SK-N-SH (cell line): ENCODE measurements at regions not wholly inside any gene's neighbourhood (a gene's known extent, or its start where the extent isn't known, plus 50 kb on each side); places are given as distances from the start of the nearest gene placed in this dataset.

Experiments used
- CTCF ChIA-PET: fragments of 300-600, 350-600 bp; formaldehyde crosslinking; extraction: SDS; loops from one replicate; lab custom pipeline; 2021; lab: Yijun Ruan, JAX
- POLR2A ChIA-PET: fragments of 350-600 bp; sonication (Branson Sonifier 250); formaldehyde crosslinking; extraction: SDS; loops from one replicate; lab custom pipeline; 2020; ENCODE audit warnings: antibody characterized with exemption, inconsistent platforms; lab: Yijun Ruan, JAX
- DNase-seq: peaks from one replicate; pipeline ENCODE4 v3.0.0; 2012
- H2AFZ ChIP-seq: fragments of 200-600 bp; sonication (generic); 2 replicates; pipeline ENCODE4 v1.8.1; 2016; ENCODE audit warnings: antibody characterized with exemption, mild to moderate bottlenecking, low read depth
- H3F3A ChIP-seq: fragments of 200-600 bp; sonication (generic); replicated peaks from 2 replicates; pipeline ENCODE3; 2016; ENCODE audit warnings: antibody characterized with exemption, mild to moderate bottlenecking; ENCODE audit not compliant: insufficient read depth
- H3K27ac ChIP-seq, 2 experiments: fragments of 200-500 bp in 1 of 2; fragments of 200-600 bp in 1 of 2; sonication (Bioruptor generic) in 1 of 2; sonication (generic), shearing (Covaris generic) in 1 of 2; 2 replicates each; pipeline versions ENCODE4 v1.5.1 to v1.6.1; 2014 to 2016; ENCODE audit warnings: low read depth in 2 of 2, inconsistent platforms in 1 of 2, low read length in 1 of 2, mild to moderate bottlenecking in 1 of 2, mixed read lengths in 1 of 2
- H3K27me3 ChIP-seq: fragments of 200-600 bp; sonication (generic), shearing (Covaris generic); 2 replicates; pipeline ENCODE4 v1.6.1; 2016; ENCODE audit warnings: mixed run types; ENCODE audit not compliant: insufficient read depth
- H3K36me3 ChIP-seq, 2 experiments: fragments of 200-500 bp in 1 of 2; fragments of 200-600 bp in 1 of 2; sonication (Bioruptor generic) in 1 of 2; sonication (generic) in 1 of 2; replicated peaks in 1 of 2; 2 replicates each; pipeline versions ENCODE3 to v1.5.1; 2014 to 2016; ENCODE audit warnings: low read length in 1 of 2, mild to moderate bottlenecking in 1 of 2; ENCODE audit not compliant: insufficient read depth in 2 of 2, control insufficient read depth in 1 of 2
- H3K4me1 ChIP-seq, 2 experiments: fragments of 200-500 bp in 1 of 2; fragments of 200-600 bp in 1 of 2; sonication (Bioruptor generic) in 1 of 2; sonication (generic), shearing (Covaris generic) in 1 of 2; 2 replicates each; pipeline versions ENCODE4 v1.5.1 to v1.6.1; 2014 to 2016; ENCODE audit warnings: low read depth in 1 of 2, low read length in 1 of 2, mixed run types in 1 of 2; ENCODE audit not compliant: insufficient read depth in 2 of 2, control insufficient read depth in 1 of 2
- H3K4me2 ChIP-seq: fragments of 200-600 bp; sonication (generic), shearing (Covaris generic); 2 replicates; pipeline ENCODE4 v1.6.1; 2017; ENCODE audit warnings: mixed run types
- H3K4me3 ChIP-seq, 2 experiments: fragments of 200-500 bp in 1 of 2; fragments of 200-600 bp in 1 of 2; sonication (Bioruptor generic) in 1 of 2; sonication (generic), shearing (Covaris generic) in 1 of 2; 2 replicates each; pipeline versions ENCODE4 v1.5.1 to v1.8.1; 2014 to 2016; ENCODE audit warnings: low read depth in 2 of 2, inconsistent platforms in 1 of 2, low read length in 1 of 2, mild to moderate bottlenecking in 1 of 2, mixed read lengths in 1 of 2, moderate library complexity in 1 of 2
- H3K79me2 ChIP-seq: fragments of 200-600 bp; sonication (generic); 2 replicates; pipeline ENCODE4 v1.8.1; 2017; ENCODE audit warnings: mild to moderate bottlenecking; ENCODE audit not compliant: insufficient read depth
- H3K9ac ChIP-seq: fragments of 200-600 bp; sonication (generic); 2 replicates; pipeline ENCODE4 v1.6.1; 2017; ENCODE audit warnings: mixed run types
- H3K9me2 ChIP-seq: fragments of 200-600 bp; sonication (generic); 2 replicates; pipeline ENCODE4 v1.6.1; 2017; ENCODE audit warnings: mixed run types
- H3K9me3 ChIP-seq: fragments of 200-600 bp; sonication (generic); 2 replicates; pipeline ENCODE4 v1.6.1; 2017; ENCODE audit warnings: mixed run types, mild to moderate bottlenecking, moderate library complexity
- H4K20me1 ChIP-seq: fragments of 200-600 bp; sonication (generic); 2 replicates; pipeline ENCODE4 v1.6.1; 2017; ENCODE audit warnings: mild to moderate bottlenecking, mixed run types; ENCODE audit not compliant: insufficient read depth
- CHD2 ChIP-seq: fragments of 150-350 bp; IDR thresholded peaks from 2 replicates; pipeline ENCODE4 v1.6.1; 2018; ENCODE audit warnings: low read length; ENCODE audit not compliant: partially characterized antibody
- EP300 ChIP-seq, 2 experiments: IDR thresholded peaks; 2 replicates each; pipeline versions ENCODE4 v1.4.0 to v1.6.1; 2012; ENCODE audit warnings: borderline replicate concordance in 1 of 2, low read depth in 1 of 2, low read length in 1 of 2
- EZH2phosphoT487 ChIP-seq: fragments of 200-600 bp; sonication (generic); IDR thresholded peaks from 2 replicates; pipeline ENCODE4 v1.6.1; 2017; ENCODE audit warnings: low read depth, mixed run types, mild to moderate bottlenecking, antibody characterized with exemption, moderate library complexity, borderline replicate concordance
- FOXJ3 ChIP-seq: sonication (generic); formaldehyde crosslinking; IDR thresholded peaks from 2 replicates; pipeline ENCODE4 v1.5.1; 2020; ENCODE audit warnings: mild to moderate bottlenecking, missing genetic modification reagents
- FOXM1 ChIP-seq: IDR thresholded peaks from 2 replicates; pipeline ENCODE4 v1.4.0; 2012; ENCODE audit warnings: low read depth, mild to moderate bottlenecking
- GATA2 ChIP-seq: sonication (generic); formaldehyde crosslinking; IDR thresholded peaks from 2 replicates; pipeline ENCODE4 v1.5.0; 2020; ENCODE audit warnings: mild to moderate bottlenecking, missing genetic modification reagents
- JUND ChIP-seq: IDR thresholded peaks from 2 replicates; pipeline ENCODE4 v1.4.0; 2012
- MXI1 ChIP-seq: IDR thresholded peaks from 2 replicates; pipeline ENCODE4 v1.6.1; 2012; ENCODE audit warnings: mild to moderate bottlenecking, low read depth, low read length, improper control_type of control experiment
- POLR2AphosphoS5 ChIP-seq: IDR thresholded peaks from 2 replicates; pipeline ENCODE4 v1.6.1; 2012; ENCODE audit warnings: low read depth, low read length
- RFX5 ChIP-seq: IDR thresholded peaks from 2 replicates; pipeline ENCODE4 v1.6.1; 2012; ENCODE audit warnings: mild to moderate bottlenecking, improper control_type of control experiment, low read length
- RXRA ChIP-seq: IDR thresholded peaks from 2 replicates; pipeline ENCODE4 v1.4.0; 2012; ENCODE audit warnings: low read depth, mild to moderate bottlenecking, borderline replicate concordance
- SMC3 ChIP-seq: IDR thresholded peaks from 2 replicates; pipeline ENCODE4 v1.6.1; 2012; ENCODE audit warnings: low read depth, low read length, improper control_type of control experiment
- TEAD4 ChIP-seq: IDR thresholded peaks from 2 replicates; pipeline ENCODE4 v1.4.0; 2012; ENCODE audit warnings: mild to moderate bottlenecking, borderline replicate concordance; ENCODE audit not compliant: insufficient read depth
- WGBS: methylation state at CpG from one replicate; pipeline ENCODE4 v1.1.6; 2017; ENCODE audit warnings: low lambda C conversion rate; 5-methylcytosine and 5-hydroxymethylcytosine counted together
- TF ChIP-seq, protein P1 (sequence below): fragments of 150-350 bp; IDR thresholded peaks from 2 replicates; pipeline ENCODE4 v1.6.1; 2016; ENCODE audit warnings: mild to moderate bottlenecking, low read depth, low read length
- TF ChIP-seq, protein P2 (sequence below): IDR thresholded peaks from 2 replicates; pipeline ENCODE4 v1.4.0; 2012; ENCODE audit warnings: low read depth
- TF ChIP-seq, protein P3 (sequence below): IDR thresholded peaks from 2 replicates; pipeline ENCODE4 v1.4.0; 2012; ENCODE audit warnings: low read depth, borderline replicate concordance
- TF ChIP-seq, protein P4 (sequence below): fragments of 200-600 bp; sonication (generic); IDR thresholded peaks from 2 replicates; pipeline ENCODE4 v1.6.1; 2017; ENCODE audit warnings: antibody characterized with exemption, mild to moderate bottlenecking, moderate library complexity
- TF ChIP-seq, protein P5 (sequence below): IDR thresholded peaks from 2 replicates; pipeline ENCODE4 v1.6.1; 2012; ENCODE audit warnings: mild to moderate bottlenecking, low read depth, low read length, moderate library complexity

DNA sequence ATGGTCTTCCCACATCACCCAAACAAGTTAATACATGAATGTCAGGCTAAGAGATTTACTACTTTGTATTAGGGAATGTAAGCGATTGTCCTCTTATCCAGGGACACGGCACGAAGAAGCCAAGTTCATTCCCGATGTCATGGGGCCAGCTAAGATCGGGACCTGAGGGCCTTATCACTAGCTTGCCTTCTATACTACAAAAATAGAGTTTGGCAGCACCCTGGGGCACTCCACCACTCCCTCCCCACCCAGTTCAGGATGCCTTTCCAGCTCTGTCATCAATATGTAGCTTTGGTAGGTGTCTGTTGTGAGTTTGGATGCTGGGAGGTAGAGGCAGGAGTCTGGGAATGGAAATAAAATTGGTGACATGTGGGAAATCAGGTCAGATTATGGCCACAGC lies 197.5 kb downstream of the ATG4C start:
- WGBS: 72% methylated on average over 5 of the region's 5 CpGs
- TF ChIP-seq, protein P1, sequence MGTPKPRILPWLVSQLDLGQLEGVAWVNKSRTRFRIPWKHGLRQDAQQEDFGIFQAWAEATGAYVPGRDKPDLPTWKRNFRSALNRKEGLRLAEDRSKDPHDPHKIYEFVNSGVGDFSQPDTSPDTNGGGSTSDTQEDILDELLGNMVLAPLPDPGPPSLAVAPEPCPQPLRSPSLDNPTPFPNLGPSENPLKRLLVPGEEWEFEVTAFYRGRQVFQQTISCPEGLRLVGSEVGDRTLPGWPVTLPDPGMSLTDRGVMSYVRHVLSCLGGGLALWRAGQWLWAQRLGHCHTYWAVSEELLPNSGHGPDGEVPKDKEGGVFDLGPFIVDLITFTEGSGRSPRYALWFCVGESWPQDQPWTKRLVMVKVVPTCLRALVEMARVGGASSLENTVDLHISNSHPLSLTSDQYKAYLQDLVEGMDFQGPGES: no peak
- TF ChIP-seq EP300 (IDR thresholded peaks at IDR 0.05; ENCODE audit: borderline replicate concordance in 1 of 2, low read depth in 1 of 2, low read length in 1 of 2) (no peak), RXRA (no peak), SMC3 (no peak), MXI1 (no peak), FOXM1 (no peak), CHD2 (no peak), RFX5 (no peak), JUND (no peak), EZH2phosphoT487 (no peak), POLR2AphosphoS5 (no peak), TEAD4 (no peak), GATA2 (no peak), FOXJ3 (CRISPR knock-in tag) (no peak)
- TF ChIP-seq, protein P2, sequence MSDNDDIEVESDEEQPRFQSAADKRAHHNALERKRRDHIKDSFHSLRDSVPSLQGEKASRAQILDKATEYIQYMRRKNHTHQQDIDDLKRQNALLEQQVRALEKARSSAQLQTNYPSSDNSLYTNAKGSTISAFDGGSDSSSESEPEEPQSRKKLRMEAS: no peak
- TF ChIP-seq, protein P3, sequence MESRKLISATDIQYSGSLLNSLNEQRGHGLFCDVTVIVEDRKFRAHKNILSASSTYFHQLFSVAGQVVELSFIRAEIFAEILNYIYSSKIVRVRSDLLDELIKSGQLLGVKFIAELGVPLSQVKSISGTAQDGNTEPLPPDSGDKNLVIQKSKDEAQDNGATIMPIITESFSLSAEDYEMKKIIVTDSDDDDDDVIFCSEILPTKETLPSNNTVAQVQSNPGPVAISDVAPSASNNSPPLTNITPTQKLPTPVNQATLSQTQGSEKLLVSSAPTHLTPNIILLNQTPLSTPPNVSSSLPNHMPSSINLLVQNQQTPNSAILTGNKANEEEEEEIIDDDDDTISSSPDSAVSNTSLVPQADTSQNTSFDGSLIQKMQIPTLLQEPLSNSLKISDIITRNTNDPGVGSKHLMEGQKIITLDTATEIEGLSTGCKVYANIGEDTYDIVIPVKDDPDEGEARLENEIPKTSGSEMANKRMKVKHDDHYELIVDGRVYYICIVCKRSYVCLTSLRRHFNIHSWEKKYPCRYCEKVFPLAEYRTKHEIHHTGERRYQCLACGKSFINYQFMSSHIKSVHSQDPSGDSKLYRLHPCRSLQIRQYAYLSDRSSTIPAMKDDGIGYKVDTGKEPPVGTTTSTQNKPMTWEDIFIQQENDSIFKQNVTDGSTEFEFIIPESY: no peak
- TF ChIP-seq, protein P4, sequence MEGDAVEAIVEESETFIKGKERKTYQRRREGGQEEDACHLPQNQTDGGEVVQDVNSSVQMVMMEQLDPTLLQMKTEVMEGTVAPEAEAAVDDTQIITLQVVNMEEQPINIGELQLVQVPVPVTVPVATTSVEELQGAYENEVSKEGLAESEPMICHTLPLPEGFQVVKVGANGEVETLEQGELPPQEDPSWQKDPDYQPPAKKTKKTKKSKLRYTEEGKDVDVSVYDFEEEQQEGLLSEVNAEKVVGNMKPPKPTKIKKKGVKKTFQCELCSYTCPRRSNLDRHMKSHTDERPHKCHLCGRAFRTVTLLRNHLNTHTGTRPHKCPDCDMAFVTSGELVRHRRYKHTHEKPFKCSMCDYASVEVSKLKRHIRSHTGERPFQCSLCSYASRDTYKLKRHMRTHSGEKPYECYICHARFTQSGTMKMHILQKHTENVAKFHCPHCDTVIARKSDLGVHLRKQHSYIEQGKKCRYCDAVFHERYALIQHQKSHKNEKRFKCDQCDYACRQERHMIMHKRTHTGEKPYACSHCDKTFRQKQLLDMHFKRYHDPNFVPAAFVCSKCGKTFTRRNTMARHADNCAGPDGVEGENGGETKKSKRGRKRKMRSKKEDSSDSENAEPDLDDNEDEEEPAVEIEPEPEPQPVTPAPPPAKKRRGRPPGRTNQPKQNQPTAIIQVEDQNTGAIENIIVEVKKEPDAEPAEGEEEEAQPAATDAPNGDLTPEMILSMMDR: no peak
- TF ChIP-seq, protein P5, sequence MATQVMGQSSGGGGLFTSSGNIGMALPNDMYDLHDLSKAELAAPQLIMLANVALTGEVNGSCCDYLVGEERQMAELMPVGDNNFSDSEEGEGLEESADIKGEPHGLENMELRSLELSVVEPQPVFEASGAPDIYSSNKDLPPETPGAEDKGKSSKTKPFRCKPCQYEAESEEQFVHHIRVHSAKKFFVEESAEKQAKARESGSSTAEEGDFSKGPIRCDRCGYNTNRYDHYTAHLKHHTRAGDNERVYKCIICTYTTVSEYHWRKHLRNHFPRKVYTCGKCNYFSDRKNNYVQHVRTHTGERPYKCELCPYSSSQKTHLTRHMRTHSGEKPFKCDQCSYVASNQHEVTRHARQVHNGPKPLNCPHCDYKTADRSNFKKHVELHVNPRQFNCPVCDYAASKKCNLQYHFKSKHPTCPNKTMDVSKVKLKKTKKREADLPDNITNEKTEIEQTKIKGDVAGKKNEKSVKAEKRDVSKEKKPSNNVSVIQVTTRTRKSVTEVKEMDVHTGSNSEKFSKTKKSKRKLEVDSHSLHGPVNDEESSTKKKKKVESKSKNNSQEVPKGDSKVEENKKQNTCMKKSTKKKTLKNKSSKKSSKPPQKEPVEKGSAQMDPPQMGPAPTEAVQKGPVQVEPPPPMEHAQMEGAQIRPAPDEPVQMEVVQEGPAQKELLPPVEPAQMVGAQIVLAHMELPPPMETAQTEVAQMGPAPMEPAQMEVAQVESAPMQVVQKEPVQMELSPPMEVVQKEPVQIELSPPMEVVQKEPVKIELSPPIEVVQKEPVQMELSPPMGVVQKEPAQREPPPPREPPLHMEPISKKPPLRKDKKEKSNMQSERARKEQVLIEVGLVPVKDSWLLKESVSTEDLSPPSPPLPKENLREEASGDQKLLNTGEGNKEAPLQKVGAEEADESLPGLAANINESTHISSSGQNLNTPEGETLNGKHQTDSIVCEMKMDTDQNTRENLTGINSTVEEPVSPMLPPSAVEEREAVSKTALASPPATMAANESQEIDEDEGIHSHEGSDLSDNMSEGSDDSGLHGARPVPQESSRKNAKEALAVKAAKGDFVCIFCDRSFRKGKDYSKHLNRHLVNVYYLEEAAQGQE: no peak
- Histone ChIP-seq H3K9ac (no peak overlapping the region), H2AFZ (no peak overlapping the region), H4K20me1 (no peaks in the 10 kb centered on the region), H3K4me3 (no peak overlapping the region), H3K79me2 (no peaks in the 10 kb centered on the region), H3K4me2 (no peak overlapping the region), H3K9me2 (no peaks in the 10 kb centered on the region), H3K27ac (no peak overlapping the region), H3K9me3 (no peaks in the 10 kb centered on the region), H3K4me1 (no peaks in the 10 kb centered on the region; a peak in 1 of 4 replicates), H3K27me3 (no peaks in the 10 kb centered on the region), H3F3A (no peaks in the 10 kb centered on the region), H3K36me3 (no peaks in the 10 kb centered on the region)
- DNase-seq: no peak
- ChIA-PET POLR2A (no interaction called here), CTCF (interaction anchor here (0.7 to 1.6 kb wide), 2 partner anchors 9 to 167 kb away, joined by 3 to 4 read pairs; no protein-coding TSS in a partner anchor)
